Lower leg skin (tissue), 4 donors: ENCODE measurements at regions not wholly inside any gene's neighbourhood (a gene's known extent, or its start where the extent isn't known, plus 50 kb on each side); places are given as distances from the start of the nearest gene placed in this dataset.

ENCODE experiments used
- DNase-seq, 2 donors: peaks; one replicate each; pipeline ENCODE4 v3.0.0-alpha.2; 2019; ENCODE audit warnings: low spot score in 2 of 2
- H3K4me3 ChIP-seq: fragments of 200-600 bp; sonication (generic); 2 replicates; pipeline ENCODE4 v1.5.1; 2017; ENCODE audit warnings: mild to moderate bottlenecking, low read depth; ENCODE audit not compliant: poor library complexity, severe bottlenecking
- CTCF ChIP-seq, 3 donors: fragments of 450-650 bp; IDR thresholded peaks; one replicate each; pipeline ENCODE4 v1.5.1; 2016; ENCODE audit warnings: antibody characterized with exemption in 3 of 3, mild to moderate bottlenecking in 3 of 3, moderate library complexity in 2 of 3
- POLR2A ChIP-seq, 2 donors: fragments of 450-650 bp; IDR thresholded peaks; one replicate each; pipeline ENCODE4 v1.6.1; 2016 to 2017; ENCODE audit warnings: antibody characterized with exemption in 2 of 2, mild to moderate bottlenecking in 1 of 2, moderate library complexity in 1 of 2
- WGBS, 2 donors: methylation state at CpG; one replicate each; pipeline ENCODE4 v1.1.5; 2018; 5-methylcytosine and 5-hydroxymethylcytosine counted together
- intact Hi-C: fragments of 100-400 bp; cut with DNase I; formaldehyde crosslinking; loops from one replicate; pipeline ENCODE4 v1.15.0; 2023; ENCODE audit warnings: low total_unique reads

- intact Hi-C loops, result no loop called here
- TF ChIP-seq POLR2A (IDR thresholded peaks at IDR 0.05) (no peak), CTCF (IDR thresholded peaks at IDR 0.05) (no peak)
- WGBS, 2 donors, result 56 to 58% methylated on average over 3 of the region's 3 CpGs
- H3K4me3 ChIP-seq, result no peak overlapping the region
- DNase-seq, result no peak
Observed at GRCh38 chr15:92538115-92538514, 117.5 kb downstream of the FAM174B start.

GRCh38 chr15:92533298-92533697 is 122.3 kb downstream of the FAM174B start:
- intact Hi-C loops, result no loop called here
- DNase-seq, result no peak
- TF ChIP-seq POLR2A (IDR thresholded peaks at IDR 0.05), result no peak
- no peak for TF ChIP-seq CTCF (IDR thresholded peaks at IDR 0.05)
- no peak overlapping the region for H3K4me3 ChIP-seq
- WGBS, 2 donors, result 76 to 81% methylated on average over 2 of the region's 2 CpGs

GRCh38 chr15:92531406-92531805 is 124.2 kb downstream of the FAM174B start:
- 23 to 89% methylated on average over 1 of the region's 1 CpG for WGBS, 2 donors
- no peak overlapping the region for H3K4me3 ChIP-seq
- intact Hi-C loops, result no loop called here
- TF ChIP-seq CTCF (IDR thresholded peaks at IDR 0.05), result no peak
- no peak for TF ChIP-seq POLR2A (IDR thresholded peaks at IDR 0.05)
- no peak for DNase-seq

- TF ChIP-seq CTCF (IDR thresholded peaks at IDR 0.05) (no peak), POLR2A (IDR thresholded peaks at IDR 0.05) (no peak)
- intact Hi-C loops, result no loop called here
- 93 to 95% methylated on average over 1 of the region's 1 CpG for WGBS, 2 donors
- DNase-seq, result no peak
- no peak overlapping the region for H3K4me3 ChIP-seq
Observed at GRCh38 chr15:92528736-92529135, 126.8 kb downstream of the FAM174B start.

GRCh38 chr15:92527197-92527596 is 128.4 kb downstream of the FAM174B start:
- TF ChIP-seq POLR2A (IDR thresholded peaks at IDR 0.05) (no peak), CTCF (IDR thresholded peaks at IDR 0.05) (no peak)
- intact Hi-C loops, result no loop called here
- peak in 1 of 2 donors; percentile 27 for DNase-seq
- 73 to 87% methylated on average over 2 of the region's 2 CpGs for WGBS, 2 donors
- H3K4me3 ChIP-seq, result no peak overlapping the region

- H3K4me3 ChIP-seq, result no peak overlapping the region
- DNase-seq, result no peak
- intact Hi-C loops, result no loop called here
- WGBS, 2 donors, result 64 to 88% methylated on average over 3 of the region's 3 CpGs
- TF ChIP-seq CTCF (IDR thresholded peaks at IDR 0.05) (no peak), POLR2A (IDR thresholded peaks at IDR 0.05) (no peak)
Observed at GRCh38 chr15:92525758-92526245, 129.8 kb downstream of the FAM174B start.
